GM23338 (cell line): ENCODE measurements at regions not wholly inside any gene's neighbourhood (a gene's known extent, or its start where the extent isn't known, plus 50 kb on each side); places are given as distances from the start of the nearest gene placed in this dataset.

ENCODE experiments used
- ATAC-seq: fragments of 200-7000 bp; cut with Tn5 transposase; 3 replicates; pipeline ENCODE4 v1.9.1; 2020
- DNase-seq: peaks from one replicate; pipeline ENCODE4 v3.0.0-alpha.2; 2015; ENCODE audit warnings: low spot score
- H2AFZ ChIP-seq: fragments of 200-600 bp; sonication (generic); 2 replicates; pipeline ENCODE4 v1.8.0; 2016; ENCODE audit warnings: antibody characterized with exemption, mild to moderate bottlenecking, moderate library complexity
- H3F3A ChIP-seq: fragments of 200-600 bp; sonication (generic); replicated peaks from 2 replicates; pipeline ENCODE4 v1.8.0; 2017; ENCODE audit warnings: antibody characterized with exemption, mixed run types, low read depth
- H3K27ac ChIP-seq: fragments of 200-600 bp; sonication (generic); 2 replicates; pipeline ENCODE4 v1.6.1; 2016; ENCODE audit warnings: low read depth
- H3K27me3 ChIP-seq: fragments of 200-600 bp; sonication (generic); 2 replicates; pipeline ENCODE4 v1.8.0; 2016; ENCODE audit warnings: mild to moderate bottlenecking, mixed run types, moderate library complexity; ENCODE audit not compliant: insufficient read depth
- H3K36me3 ChIP-seq: fragments of 200-600 bp; sonication (generic); 2 replicates; pipeline ENCODE4 v1.8.0; 2016; ENCODE audit warnings: mild to moderate bottlenecking; ENCODE audit not compliant: insufficient read depth
- H3K4me1 ChIP-seq: fragments of 200-600 bp; sonication (generic); 2 replicates; pipeline ENCODE4 v1.8.0; 2016; ENCODE audit warnings: mild to moderate bottlenecking, moderate library complexity; ENCODE audit not compliant: insufficient read depth
- H3K4me2 ChIP-seq: fragments of 200-600 bp; sonication (generic); 2 replicates; pipeline ENCODE4 v1.7.1; 2017; ENCODE audit warnings: mixed run types
- H3K4me3 ChIP-seq: fragments of 200-600 bp; sonication (generic); 2 replicates; pipeline ENCODE4 v1.6.1; 2016; ENCODE audit warnings: mixed run types
- H3K79me2 ChIP-seq: fragments of 200-600 bp; sonication (generic); replicated peaks from 2 replicates; pipeline ENCODE4 v1.8.0; 2017; ENCODE audit warnings: mild to moderate bottlenecking; ENCODE audit not compliant: insufficient read depth
- H3K9me2 ChIP-seq: fragments of 200-600 bp; sonication (generic); 2 replicates; pipeline ENCODE4 v1.8.0; 2017; ENCODE audit not compliant: insufficient read depth
- H4K20me1 ChIP-seq: fragments of 200-600 bp; sonication (generic); replicated peaks from 2 replicates; pipeline ENCODE4 v1.8.0; 2017; ENCODE audit warnings: mild to moderate bottlenecking; ENCODE audit not compliant: insufficient read depth
- H3K27ac Mint-ChIP-seq: 2 replicates; pipeline ENCODE4 v1.8.0; 2020; ENCODE audit warnings: inconsistent platforms, mild to moderate bottlenecking, moderate library complexity, mixed read lengths
- H3K27me3 Mint-ChIP-seq: 3 replicates; pipeline ENCODE4 v1.8.0; 2022; ENCODE audit warnings: low read depth, mild to moderate bottlenecking, moderate library complexity, mixed read lengths, inconsistent platforms; ENCODE audit not compliant: insufficient read depth, poor library complexity
- H3K36me3 Mint-ChIP-seq: 3 replicates; pipeline ENCODE4 v1.8.0; 2021; ENCODE audit warnings: low read depth, mild to moderate bottlenecking, inconsistent platforms, moderate library complexity, mixed read lengths
- H3K4me1 Mint-ChIP-seq: 3 replicates; pipeline ENCODE4 v1.8.0; 2020; ENCODE audit warnings: mild to moderate bottlenecking, inconsistent platforms, mixed read lengths
- H3K4me3 Mint-ChIP-seq: 3 replicates; pipeline ENCODE4 v1.8.0; 2021; ENCODE audit warnings: moderate library complexity, mild to moderate bottlenecking, inconsistent platforms, mixed read lengths
- H3K9me3 Mint-ChIP-seq: 3 replicates; pipeline ENCODE4 v1.8.0; 2020; ENCODE audit warnings: moderate library complexity, mild to moderate bottlenecking, inconsistent platforms, mixed read lengths
- CREB1 ChIP-seq: fragments of 250-450 bp; sonication (Bioruptor Pico); IDR thresholded peaks from 2 replicates; pipeline ENCODE4 v1.5.0; 2020; ENCODE audit warnings: low read depth, mild to moderate bottlenecking, moderate library complexity
- EZH2 ChIP-seq: fragments of 200-600 bp; sonication (generic); IDR thresholded peaks from one replicate; pipeline ENCODE4 v1.8.0; 2017; ENCODE audit warnings: antibody characterized with exemption, mild to moderate bottlenecking, low read depth; ENCODE audit not compliant: unreplicated experiment
- EZH2phosphoT487 ChIP-seq: fragments of 200-600 bp; sonication (generic); IDR thresholded peaks from one replicate; pipeline ENCODE4 v1.8.1; 2018; ENCODE audit warnings: antibody characterized with exemption; ENCODE audit not compliant: unreplicated experiment
- JUNB ChIP-seq: IDR thresholded peaks from one replicate; pipeline ENCODE4 v1.6.1; 2016; ENCODE audit warnings: antibody characterized with exemption; ENCODE audit not compliant: unreplicated experiment
- NANOG ChIP-seq: IDR thresholded peaks from 2 replicates; pipeline ENCODE4 v1.6.1; 2016; ENCODE audit warnings: antibody characterized with exemption, borderline replicate concordance
- POLR2AphosphoS5 ChIP-seq: IDR thresholded peaks from 2 replicates; pipeline ENCODE4 v1.6.1; 2016; ENCODE audit warnings: antibody characterized with exemption, low read depth
- STAT1 ChIP-seq: IDR thresholded peaks from one replicate; pipeline ENCODE4 v1.6.1; 2016; ENCODE audit warnings: antibody characterized with exemption; ENCODE audit not compliant: unreplicated experiment
- ZNF114 ChIP-seq: fragments of 250-450 bp; sonication (Bioruptor Pico); IDR thresholded peaks from 2 replicates; pipeline ENCODE4 v1.5.0; 2020; ENCODE audit warnings: mild to moderate bottlenecking, moderate library complexity
- ZNF331 ChIP-seq: fragments of 250-450 bp; sonication (Bioruptor Pico); IDR thresholded peaks from 2 replicates; pipeline ENCODE4 v1.5.0; 2020; ENCODE audit warnings: low read depth, mild to moderate bottlenecking, moderate library complexity
- TF ChIP-seq, protein P1 (sequence below), 2 experiments: fragments of 200-600 bp in 1 of 2; sonication (generic) in 1 of 2; conservative IDR thresholded peaks; 2 replicates each; pipeline versions ENCODE4 v1.5.1 to v1.6.1; 2016 to 2017; ENCODE audit warnings: antibody characterized with exemption in 2 of 2, low read depth in 2 of 2, mild to moderate bottlenecking in 2 of 2, moderate library complexity in 1 of 2
- TF ChIP-seq, protein P2 (sequence below): fragments of 250-450 bp; sonication (Bioruptor Pico); IDR thresholded peaks from 2 replicates; pipeline ENCODE4 v1.5.0; 2020; ENCODE audit warnings: mild to moderate bottlenecking, moderate library complexity
- TF ChIP-seq, protein P3 (sequence below): IDR thresholded peaks from one replicate; pipeline ENCODE4 v1.6.1; 2018; ENCODE audit warnings: antibody characterized with exemption; ENCODE audit not compliant: unreplicated experiment
- TF ChIP-seq, protein P4 (sequence below): IDR thresholded peaks from 2 replicates; pipeline ENCODE4 v1.6.1; 2016; ENCODE audit warnings: antibody characterized with exemption

DNA sequence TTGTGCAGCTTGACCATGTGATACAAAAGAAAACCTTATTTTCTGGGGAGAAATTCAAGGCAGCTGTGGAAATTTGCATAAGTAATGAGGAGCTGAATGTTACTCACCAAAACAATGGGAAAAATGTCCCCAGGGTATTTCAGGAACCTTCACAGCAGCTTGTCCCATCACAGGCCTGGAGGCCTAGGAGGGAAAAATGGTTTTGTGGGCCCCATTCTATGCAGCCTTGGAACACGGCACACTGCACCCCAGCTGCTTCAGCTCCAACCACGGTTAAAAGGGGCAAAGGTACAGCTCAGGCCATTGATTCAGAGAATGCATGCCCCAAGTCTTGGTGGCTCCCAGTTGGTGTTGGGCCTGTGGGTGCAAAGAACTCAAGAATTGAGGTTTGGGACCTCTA is 216.1 kb downstream of the MAGEE1 start:
- no peak overlapping the region for H2AFZ ChIP-seq

More for the DNA sequence above, 216.1 kb downstream of the MAGEE1 start:
- ATAC-seq: no peak
- H3K27ac Mint-ChIP-seq: no peak overlapping the region
- Histone ChIP-seq H3F3A (no peaks in the 10 kb centered on the region), H3K36me3 (no peaks in the 10 kb centered on the region), H4K20me1 (no peaks in the 10 kb centered on the region), H3K4me1 (no peaks in the 10 kb centered on the region), H3K4me3 (no peak overlapping the region), H3K79me2 (no peaks in the 10 kb centered on the region), H3K4me2 (no peak overlapping the region), H3K9me2 (no peaks in the 10 kb centered on the region), H3K27ac (no peak overlapping the region), H3K27me3 (no peaks in the 10 kb centered on the region)
- DNase-seq: no peak
- peaks cover 73% of the 10 kb centered on the region for H3K9me3 Mint-ChIP-seq
- TF ChIP-seq, protein P1, sequence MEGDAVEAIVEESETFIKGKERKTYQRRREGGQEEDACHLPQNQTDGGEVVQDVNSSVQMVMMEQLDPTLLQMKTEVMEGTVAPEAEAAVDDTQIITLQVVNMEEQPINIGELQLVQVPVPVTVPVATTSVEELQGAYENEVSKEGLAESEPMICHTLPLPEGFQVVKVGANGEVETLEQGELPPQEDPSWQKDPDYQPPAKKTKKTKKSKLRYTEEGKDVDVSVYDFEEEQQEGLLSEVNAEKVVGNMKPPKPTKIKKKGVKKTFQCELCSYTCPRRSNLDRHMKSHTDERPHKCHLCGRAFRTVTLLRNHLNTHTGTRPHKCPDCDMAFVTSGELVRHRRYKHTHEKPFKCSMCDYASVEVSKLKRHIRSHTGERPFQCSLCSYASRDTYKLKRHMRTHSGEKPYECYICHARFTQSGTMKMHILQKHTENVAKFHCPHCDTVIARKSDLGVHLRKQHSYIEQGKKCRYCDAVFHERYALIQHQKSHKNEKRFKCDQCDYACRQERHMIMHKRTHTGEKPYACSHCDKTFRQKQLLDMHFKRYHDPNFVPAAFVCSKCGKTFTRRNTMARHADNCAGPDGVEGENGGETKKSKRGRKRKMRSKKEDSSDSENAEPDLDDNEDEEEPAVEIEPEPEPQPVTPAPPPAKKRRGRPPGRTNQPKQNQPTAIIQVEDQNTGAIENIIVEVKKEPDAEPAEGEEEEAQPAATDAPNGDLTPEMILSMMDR (conservative IDR thresholded peaks at IDR 0.05; ENCODE audit: low read depth in 2 of 2): no peak
- TF ChIP-seq, protein P2, sequence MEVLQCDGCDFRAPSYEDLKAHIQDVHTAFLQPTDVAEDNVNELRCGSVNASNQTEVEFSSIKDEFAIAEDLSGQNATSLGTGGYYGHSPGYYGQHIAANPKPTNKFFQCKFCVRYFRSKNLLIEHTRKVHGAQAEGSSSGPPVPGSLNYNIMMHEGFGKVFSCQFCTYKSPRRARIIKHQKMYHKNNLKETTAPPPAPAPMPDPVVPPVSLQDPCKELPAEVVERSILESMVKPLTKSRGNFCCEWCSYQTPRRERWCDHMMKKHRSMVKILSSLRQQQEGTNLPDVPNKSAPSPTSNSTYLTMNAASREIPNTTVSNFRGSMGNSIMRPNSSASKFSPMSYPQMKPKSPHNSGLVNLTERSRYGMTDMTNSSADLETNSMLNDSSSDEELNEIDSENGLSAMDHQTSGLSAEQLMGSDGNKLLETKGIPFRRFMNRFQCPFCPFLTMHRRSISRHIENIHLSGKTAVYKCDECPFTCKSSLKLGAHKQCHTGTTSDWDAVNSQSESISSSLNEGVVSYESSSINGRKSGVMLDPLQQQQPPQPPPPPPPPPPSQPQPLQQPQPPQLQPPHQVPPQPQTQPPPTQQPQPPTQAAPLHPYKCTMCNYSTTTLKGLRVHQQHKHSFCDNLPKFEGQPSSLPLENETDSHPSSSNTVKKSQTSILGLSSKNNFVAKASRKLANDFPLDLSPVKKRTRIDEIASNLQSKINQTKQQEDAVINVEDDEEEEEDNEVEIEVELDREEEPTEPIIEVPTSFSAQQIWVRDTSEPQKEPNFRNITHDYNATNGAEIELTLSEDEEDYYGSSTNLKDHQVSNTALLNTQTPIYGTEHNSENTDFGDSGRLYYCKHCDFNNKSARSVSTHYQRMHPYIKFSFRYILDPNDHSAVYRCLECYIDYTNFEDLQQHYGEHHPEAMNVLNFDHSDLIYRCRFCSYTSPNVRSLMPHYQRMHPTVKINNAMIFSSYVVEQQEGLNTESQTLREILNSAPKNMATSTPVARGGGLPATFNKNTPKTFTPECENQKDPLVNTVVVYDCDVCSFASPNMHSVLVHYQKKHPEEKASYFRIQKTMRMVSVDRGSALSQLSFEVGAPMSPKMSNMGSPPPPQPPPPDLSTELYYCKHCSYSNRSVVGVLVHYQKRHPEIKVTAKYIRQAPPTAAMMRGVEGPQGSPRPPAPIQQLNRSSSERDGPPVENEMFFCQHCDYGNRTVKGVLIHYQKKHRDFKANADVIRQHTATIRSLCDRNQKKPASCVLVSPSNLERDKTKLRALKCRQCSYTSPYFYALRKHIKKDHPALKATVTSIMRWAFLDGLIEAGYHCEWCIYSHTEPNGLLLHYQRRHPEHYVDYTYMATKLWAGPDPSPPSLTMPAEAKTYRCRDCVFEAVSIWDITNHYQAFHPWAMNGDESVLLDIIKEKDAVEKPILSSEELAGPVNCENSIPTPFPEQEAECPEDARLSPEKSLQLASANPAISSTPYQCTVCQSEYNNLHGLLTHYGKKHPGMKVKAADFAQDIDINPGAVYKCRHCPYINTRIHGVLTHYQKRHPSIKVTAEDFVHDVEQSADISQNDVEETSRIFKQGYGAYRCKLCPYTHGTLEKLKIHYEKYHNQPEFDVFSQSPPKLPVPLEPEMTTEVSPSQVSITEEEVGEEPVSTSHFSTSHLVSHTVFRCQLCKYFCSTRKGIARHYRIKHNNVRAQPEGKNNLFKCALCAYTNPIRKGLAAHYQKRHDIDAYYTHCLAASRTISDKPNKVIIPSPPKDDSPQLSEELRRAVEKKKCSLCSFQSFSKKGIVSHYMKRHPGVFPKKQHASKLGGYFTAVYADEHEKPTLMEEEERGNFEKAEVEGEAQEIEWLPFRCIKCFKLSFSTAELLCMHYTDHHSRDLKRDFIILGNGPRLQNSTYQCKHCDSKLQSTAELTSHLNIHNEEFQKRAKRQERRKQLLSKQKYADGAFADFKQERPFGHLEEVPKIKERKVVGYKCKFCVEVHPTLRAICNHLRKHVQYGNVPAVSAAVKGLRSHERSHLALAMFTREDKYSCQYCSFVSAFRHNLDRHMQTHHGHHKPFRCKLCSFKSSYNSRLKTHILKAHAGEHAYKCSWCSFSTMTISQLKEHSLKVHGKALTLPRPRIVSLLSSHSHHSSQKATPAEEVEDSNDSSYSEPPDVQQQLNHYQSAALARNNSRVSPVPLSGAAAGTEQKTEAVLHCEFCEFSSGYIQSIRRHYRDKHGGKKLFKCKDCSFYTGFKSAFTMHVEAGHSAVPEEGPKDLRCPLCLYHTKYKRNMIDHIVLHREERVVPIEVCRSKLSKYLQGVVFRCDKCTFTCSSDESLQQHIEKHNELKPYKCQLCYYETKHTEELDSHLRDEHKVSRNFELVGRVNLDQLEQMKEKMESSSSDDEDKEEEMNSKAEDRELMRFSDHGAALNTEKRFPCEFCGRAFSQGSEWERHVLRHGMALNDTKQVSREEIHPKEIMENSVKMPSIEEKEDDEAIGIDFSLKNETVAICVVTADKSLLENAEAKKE (CRISPR knock-in tag): no peak
- no peak for TF ChIP-seq JUNB
- TF ChIP-seq EZH2: no peak
- TF ChIP-seq, protein P3, sequence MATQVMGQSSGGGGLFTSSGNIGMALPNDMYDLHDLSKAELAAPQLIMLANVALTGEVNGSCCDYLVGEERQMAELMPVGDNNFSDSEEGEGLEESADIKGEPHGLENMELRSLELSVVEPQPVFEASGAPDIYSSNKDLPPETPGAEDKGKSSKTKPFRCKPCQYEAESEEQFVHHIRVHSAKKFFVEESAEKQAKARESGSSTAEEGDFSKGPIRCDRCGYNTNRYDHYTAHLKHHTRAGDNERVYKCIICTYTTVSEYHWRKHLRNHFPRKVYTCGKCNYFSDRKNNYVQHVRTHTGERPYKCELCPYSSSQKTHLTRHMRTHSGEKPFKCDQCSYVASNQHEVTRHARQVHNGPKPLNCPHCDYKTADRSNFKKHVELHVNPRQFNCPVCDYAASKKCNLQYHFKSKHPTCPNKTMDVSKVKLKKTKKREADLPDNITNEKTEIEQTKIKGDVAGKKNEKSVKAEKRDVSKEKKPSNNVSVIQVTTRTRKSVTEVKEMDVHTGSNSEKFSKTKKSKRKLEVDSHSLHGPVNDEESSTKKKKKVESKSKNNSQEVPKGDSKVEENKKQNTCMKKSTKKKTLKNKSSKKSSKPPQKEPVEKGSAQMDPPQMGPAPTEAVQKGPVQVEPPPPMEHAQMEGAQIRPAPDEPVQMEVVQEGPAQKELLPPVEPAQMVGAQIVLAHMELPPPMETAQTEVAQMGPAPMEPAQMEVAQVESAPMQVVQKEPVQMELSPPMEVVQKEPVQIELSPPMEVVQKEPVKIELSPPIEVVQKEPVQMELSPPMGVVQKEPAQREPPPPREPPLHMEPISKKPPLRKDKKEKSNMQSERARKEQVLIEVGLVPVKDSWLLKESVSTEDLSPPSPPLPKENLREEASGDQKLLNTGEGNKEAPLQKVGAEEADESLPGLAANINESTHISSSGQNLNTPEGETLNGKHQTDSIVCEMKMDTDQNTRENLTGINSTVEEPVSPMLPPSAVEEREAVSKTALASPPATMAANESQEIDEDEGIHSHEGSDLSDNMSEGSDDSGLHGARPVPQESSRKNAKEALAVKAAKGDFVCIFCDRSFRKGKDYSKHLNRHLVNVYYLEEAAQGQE: no peak
- TF ChIP-seq STAT1: no peak
- no peak for TF ChIP-seq POLR2AphosphoS5
- TF ChIP-seq EZH2phosphoT487: no peak
- no peak for TF ChIP-seq NANOG
- no peak for TF ChIP-seq ZNF331
- no peak for TF ChIP-seq CREB1 (CRISPR knock-in tag)
- TF ChIP-seq, protein P4, sequence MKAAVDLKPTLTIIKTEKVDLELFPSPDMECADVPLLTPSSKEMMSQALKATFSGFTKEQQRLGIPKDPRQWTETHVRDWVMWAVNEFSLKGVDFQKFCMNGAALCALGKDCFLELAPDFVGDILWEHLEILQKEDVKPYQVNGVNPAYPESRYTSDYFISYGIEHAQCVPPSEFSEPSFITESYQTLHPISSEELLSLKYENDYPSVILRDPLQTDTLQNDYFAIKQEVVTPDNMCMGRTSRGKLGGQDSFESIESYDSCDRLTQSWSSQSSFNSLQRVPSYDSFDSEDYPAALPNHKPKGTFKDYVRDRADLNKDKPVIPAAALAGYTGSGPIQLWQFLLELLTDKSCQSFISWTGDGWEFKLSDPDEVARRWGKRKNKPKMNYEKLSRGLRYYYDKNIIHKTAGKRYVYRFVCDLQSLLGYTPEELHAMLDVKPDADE: no peak
- no peak for TF ChIP-seq ZNF114 (CRISPR knock-in tag)
- peaks cover 2% of the 10 kb centered on the region for H3K27me3 Mint-ChIP-seq
- no peak overlapping the region for H3K4me3 Mint-ChIP-seq
- H3K36me3 Mint-ChIP-seq: 0 out of 3 replicates have a peak, but pooled peaks cover 6% of the 10 kb centered on the region
- no peaks in the 10 kb centered on the region for H3K4me1 Mint-ChIP-seq
